Caki2 (cell line): ENCODE measurements at regions not wholly inside any gene's neighbourhood (a gene's known extent, or its start where the extent isn't known, plus 50 kb on each side); places are given as distances from the start of the nearest gene placed in this dataset.

Experiments used
- DNase-seq: peaks from one replicate; pipeline ENCODE4 v3.0.0-alpha.2; 2015; ENCODE audit warnings: low read depth
- in situ Hi-C: cut with HindIII; loops from 2 replicates; pipeline ENCODE4 v1.10.0; 2016; ENCODE audit warnings: low sequenced_read_pairs, low pct_unique_long_range_greater_than_20kb, mixed read lengths

DNA sequence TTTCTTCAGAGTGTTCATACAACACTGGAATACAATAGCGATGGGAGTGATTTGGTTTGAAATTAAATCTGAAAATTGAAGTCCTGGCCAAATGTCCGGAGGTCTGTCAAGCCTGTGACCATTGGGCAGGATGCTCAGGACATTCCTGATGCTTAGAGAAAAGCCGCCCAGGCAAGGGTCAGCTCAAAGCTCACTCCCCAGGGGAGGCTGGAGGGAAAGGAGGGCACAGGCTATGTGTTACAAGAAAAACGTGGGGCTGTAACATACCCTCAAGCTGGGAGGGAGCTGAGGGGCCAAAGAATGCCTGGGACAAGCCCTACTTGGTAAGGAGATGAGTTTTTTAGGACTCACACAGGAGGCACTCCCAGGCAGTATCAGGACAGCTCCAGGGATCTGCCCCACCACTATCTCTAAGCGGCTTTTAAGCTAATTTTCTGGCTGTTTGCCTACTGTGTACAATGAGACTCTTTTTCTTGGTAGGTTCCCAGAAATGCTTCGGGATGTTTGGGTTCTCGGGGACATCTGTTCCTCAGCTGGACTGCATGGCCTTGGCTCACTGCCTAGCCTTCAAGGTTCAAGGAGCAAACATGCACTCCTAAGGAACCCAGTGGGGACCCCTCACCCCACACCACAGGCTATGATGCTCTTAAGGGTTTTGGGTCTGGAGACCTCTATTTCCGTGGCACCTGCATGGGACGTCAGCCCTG lies 500.1 kb downstream of the BRD1 start:
- in situ Hi-C loops = no loop called here
- no peak for DNase-seq

- in situ Hi-C loops = no loop called here
- no peak for DNase-seq
Measured at GRCh38 chr22:49326558-49326957, 501.1 kb downstream of the BRD1 start.

DNA sequence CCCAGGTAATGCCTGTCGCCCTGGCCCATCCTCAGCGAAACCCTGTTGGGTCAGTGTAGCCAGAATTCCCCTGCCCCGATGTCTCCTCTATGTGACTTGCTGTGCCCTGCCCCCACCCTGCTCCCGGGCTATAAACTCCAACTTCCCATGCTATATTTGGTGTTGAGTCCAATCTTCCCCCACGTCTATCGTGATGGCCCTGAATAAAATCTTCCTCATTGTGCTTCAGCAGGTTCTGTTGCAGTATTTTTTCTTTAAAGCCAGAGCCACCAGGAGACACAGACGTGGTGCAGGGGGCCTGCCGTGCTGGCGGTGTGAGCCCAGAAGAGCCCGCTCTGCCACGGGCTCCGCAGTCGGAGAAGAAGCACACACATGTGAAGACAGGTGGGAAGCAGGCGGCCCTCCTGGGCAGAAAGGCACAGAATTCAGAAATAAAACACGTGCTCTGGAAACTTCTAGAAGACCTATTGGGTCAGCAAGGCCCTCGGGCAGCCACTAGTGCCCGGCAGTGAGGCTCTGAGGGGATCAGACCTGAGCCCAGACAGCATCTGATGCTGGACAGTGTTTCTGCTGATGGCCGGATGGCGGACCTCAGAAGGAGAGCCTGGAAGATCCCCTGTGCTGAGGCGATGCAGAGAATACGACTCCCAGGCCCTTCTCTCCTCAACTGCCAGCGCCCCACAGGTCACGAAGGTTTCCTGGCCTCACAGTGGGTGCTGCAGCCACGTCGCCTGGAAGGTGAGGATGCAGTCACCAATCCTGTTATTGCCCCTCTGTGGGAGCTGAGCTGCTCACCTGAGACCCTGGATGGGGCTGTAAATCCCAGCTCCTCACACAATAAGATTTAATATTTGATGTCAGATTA lies 501.9 kb downstream of the BRD1 start:
- no peak for DNase-seq
- in situ Hi-C loops = no loop called here

- no peak for DNase-seq
- in situ Hi-C loops = no loop called here
Measured at GRCh38 chr22:49324527-49325491, 502.9 kb downstream of the BRD1 start.

GRCh38 chr22:49323751-49324415 lies 503.8 kb downstream of the BRD1 start:
- no peak for DNase-seq

GRCh38 chr22:49322861-49323622 lies 504.6 kb downstream of the BRD1 start:
- in situ Hi-C loops = no loop called here

More at GRCh38 chr22:49323751-49324415, 503.8 kb downstream of the BRD1 start:
- in situ Hi-C loops = no loop called here

GRCh38 chr22:49322231-49322630 lies 505.4 kb downstream of the BRD1 start:
- in situ Hi-C loops = no loop called here
- DNase-seq = no peak

More at GRCh38 chr22:49322861-49323622, 504.6 kb downstream of the BRD1 start:
- DNase-seq = no peak

DNA sequence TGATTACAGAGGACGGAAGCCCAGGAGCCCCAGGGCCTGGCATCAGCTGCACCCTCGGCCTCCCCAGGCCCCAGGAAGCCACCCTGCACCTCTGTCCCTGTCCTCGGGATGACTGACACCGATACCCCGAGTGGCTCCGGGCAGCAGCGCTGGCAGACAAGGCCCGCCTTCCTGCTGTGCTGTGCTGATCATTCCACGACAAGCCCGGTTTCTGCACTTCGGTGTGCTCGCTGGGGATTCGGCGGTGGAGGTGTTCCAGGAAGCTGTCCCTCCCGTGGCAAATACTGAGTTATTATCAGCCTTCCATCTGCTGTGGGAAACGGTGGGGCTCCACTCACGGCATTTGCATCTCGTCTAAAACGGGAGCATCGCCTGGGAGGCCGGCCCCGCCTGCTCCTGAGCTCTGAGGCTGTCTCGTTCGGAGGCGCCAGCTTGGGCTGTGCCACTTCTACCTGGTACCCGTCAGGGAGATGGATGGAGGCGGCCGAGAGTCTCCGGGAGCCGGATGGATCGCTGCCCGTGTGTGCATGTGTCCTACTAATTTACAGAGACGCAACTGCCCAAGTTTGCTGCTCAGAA lies 506.1 kb downstream of the BRD1 start:
- DNase-seq = no peak
- in situ Hi-C loops = no loop called here

- in situ Hi-C loops = no loop called here
- no peak for DNase-seq
Measured at GRCh38 chr22:49320714-49321476, 506.8 kb downstream of the BRD1 start.

DNA sequence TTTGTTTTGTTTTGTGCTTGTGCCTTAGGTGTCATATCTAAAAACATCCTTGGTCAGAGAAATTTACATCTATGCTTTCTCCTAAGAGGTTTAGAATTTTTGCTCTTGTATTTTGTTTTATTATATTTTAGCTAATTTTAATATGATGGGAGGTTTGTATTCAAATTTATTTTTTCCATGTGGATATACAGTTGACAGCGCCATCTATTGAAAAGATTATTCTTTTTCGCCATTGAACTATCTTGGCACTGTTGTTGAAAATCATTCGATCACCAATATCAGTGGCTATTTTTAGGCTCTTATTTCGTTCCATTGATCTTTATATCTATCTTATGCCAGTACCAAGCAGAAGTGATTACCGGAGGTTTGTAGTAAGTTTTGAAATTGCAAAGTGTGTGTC lies 510.3 kb downstream of the BRD1 start:
- DNase-seq = no peak
- in situ Hi-C loops = no loop called here

DNA sequence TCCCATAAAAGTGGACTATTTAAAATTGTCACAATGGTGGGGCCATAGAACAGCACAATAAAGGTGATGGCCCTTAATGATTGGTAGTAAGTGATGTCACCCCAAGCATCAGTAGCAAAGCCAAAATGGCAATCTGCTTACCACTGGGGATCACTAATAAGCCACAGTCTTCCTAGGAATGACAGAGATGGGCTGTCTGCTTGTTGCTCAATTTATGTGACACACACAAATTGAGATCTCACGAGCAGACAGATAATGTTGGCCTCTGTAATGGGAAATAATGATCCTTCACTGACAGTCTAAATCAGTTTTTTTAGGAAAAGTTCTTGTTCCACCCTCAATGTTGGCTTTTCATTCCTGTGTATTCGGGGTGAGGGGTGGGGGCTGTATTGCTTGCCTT lies 515.1 kb downstream of the BRD1 start:
- in situ Hi-C loops = no loop called here
- no peak for DNase-seq

GRCh38 chr22:49310354-49310753 lies 517.3 kb downstream of the BRD1 start:
- no peak for DNase-seq
- in situ Hi-C loops = no loop called here

- in situ Hi-C loops = no loop called here
- DNase-seq = no peak
Measured at GRCh38 chr22:49308300-49308699, 519.4 kb downstream of the BRD1 start.

- in situ Hi-C loops = no loop called here
- DNase-seq = no peak
Measured at GRCh38 chr22:49307870-49308269, 519.8 kb downstream of the BRD1 start.

DNA sequence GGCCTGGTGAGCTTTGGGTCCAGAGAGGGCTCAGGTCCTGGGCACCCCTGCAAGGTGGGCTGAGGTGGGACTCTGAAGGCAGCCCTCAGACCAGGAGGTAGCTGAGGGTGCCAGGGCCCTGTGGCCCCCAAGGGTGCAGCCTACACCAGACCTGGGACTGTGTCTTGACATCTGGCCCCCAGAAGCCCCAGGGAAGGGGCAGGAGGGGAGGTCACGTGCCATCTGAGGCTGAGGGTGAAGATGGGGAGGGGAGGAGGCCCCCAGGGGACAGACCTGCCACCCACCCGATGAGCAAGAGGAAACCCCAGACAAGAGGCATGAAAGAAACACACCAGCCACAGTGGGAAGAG lies 520.2 kb downstream of the BRD1 start:
- in situ Hi-C loops = no loop called here

GRCh38 chr22:49306632-49307480 lies 520.8 kb downstream of the BRD1 start:
- in situ Hi-C loops = no loop called here
- DNase-seq = no peak

More for the DNA sequence above, 520.2 kb downstream of the BRD1 start:
- no peak for DNase-seq
